GM19467 (cell line): ENCODE measurements at regions not wholly inside any gene's neighbourhood (a gene's known extent, or its start where the extent isn't known, plus 50 kb on each side); places are given as distances from the start of the nearest gene placed in this dataset.
"Not testable (repeated sequence)": the region's sequence is repeated elsewhere in the genome, so short reads cannot be mapped to it uniquely, and the experiment has no call there.

ENCODE experiments used
- ATAC-seq: cut with Tn5 transposase; IDR thresholded peaks from one replicate; pipeline ENCODE4 v1.9.1; 2021; ENCODE audit warnings: mild to moderate bottlenecking, moderate library complexity; ENCODE audit not compliant: unreplicated experiment

DNA sequence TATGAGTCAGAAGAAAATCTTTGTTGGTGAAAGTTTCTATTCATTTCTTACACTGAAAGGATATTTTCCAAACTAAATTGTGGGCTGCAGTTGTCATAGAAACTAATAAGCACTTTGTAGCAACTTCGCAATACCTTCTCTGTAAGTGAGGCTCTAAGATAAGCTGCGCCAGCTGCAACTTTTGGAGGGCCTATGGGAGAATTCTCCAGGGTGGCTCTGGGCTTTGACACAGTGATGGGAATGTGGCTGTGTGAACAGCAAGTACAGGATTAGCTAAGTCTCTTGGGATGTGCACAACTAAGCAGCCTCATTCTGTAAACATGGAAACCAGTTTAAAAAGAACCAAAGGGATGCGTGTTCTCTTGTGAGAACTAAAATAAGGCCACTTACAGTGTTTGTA lies 124.6 kb upstream of the SGO1 start:
- no peak for ATAC-seq

DNA sequence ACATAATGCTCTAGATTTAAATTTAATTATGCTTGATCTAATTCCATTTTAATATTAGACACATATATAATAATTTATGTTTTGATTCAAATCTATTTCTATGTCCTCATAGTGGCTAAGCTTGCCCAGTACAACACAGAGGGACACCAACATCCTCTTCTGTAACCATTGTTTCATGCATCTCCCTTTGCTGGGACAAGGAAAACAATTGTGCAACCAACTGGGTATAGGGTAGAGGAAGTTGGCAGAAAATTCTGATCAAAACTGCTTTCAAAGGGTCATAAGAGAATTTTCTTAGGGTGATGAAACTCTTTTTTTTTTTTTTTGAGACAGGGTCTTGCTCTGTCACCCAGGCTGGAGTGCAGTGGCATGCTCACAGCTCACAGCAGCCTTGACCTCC lies 121.4 kb upstream of the SGO1 start:
- no peak for ATAC-seq

DNA sequence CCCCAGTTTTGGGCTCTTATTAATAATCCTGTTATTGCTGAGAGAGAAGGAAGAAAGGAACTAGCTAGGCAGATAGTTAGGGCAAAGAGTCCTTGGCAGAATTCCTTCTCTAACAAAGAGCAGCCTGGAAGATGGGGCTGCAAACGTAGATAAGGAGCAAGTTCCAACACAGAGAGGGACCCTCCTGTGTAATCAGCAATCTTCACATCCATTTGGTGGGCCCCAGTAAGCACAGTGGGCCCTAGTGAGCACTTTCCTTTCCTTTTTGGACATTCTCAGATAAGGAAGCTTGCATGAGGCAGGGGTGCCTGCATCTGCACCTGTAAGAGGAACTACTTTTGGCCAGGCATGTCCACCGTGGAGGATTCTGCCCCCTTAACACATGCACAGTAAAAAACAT lies 119.6 kb upstream of the SGO1 start:
- ATAC-seq = no peak

DNA sequence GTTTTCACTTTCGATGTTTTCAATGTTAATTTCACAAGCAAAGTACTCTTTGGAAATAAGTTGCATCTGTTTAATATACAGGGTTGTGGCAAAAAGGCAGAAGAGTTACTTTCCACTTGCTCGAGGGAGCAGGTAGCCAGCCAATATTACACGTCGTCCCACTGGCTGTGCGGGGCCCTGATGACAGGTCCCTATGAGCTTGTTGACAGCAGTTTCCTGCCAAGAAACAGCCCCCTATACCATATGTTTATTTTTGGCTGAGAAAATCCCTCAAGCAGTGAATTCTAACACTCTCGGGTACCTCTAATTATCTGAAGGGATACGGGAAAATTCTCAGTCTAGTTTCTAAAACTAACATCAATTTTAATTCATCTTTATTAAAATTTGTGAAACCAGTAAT lies 116.8 kb upstream of the SGO1 start:
- no peak for ATAC-seq

DNA sequence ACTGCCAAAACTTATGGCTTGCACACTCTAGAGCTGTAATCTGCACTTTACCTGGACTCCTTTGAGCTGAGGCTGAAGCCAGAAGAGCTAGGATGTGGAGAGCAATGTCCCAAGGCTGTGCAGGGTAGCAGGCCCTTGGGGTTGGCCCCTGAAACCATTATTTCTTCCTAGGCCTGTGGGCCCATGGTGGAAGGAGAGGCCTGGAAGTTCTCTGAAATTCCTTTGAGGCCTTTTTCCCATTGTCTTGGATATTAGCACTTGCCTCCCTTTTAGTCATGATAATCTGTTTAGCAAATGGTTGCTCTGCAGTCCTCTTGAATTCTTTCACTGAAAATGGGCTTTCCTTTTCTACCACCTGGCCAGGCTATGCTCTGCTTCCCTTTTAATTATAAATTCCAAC lies 102.0 kb upstream of the SGO1 start:
- ATAC-seq = no peak

DNA sequence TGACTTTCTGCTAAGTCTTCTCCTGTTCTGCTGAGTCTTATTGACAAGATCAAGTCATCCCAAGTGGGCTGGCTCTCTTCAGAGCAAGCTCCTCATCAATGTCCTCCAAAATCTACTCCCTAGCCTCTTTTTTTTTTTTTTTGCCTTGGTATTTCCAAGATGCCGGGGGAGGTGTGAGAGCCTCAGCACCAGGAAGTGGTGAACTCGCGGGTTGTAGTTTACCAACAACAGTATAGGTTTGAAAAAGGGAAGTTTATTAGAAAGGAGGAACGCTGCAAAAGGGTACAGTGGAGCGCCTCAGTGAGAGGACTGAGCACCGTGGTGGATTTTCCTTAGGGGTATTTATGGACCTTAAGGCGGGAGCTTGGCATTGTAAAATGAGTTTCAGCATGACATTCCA lies 94.3 kb upstream of the SGO1 start:
- ATAC-seq = no peak

DNA sequence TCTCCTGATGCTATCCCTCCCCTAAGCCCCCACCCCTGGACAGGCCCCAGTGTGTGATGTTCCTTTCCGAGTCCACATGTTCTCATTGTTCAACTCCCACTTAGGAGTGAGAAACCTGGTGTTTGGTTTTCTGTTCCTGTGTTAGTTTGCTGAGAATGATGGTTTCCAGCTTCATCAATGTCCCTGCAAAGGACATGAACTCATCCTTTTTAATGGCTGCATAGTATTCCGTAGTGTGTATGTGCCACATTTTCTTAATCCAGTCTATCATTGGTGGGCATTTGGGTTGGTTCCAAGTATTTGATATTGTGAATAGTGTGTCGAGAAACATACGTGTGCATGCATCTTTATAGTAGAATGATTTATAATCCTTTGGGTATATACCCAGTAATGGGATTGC lies 80.0 kb upstream of the SGO1 start:
- ATAC-seq = not testable (repeated sequence)

DNA sequence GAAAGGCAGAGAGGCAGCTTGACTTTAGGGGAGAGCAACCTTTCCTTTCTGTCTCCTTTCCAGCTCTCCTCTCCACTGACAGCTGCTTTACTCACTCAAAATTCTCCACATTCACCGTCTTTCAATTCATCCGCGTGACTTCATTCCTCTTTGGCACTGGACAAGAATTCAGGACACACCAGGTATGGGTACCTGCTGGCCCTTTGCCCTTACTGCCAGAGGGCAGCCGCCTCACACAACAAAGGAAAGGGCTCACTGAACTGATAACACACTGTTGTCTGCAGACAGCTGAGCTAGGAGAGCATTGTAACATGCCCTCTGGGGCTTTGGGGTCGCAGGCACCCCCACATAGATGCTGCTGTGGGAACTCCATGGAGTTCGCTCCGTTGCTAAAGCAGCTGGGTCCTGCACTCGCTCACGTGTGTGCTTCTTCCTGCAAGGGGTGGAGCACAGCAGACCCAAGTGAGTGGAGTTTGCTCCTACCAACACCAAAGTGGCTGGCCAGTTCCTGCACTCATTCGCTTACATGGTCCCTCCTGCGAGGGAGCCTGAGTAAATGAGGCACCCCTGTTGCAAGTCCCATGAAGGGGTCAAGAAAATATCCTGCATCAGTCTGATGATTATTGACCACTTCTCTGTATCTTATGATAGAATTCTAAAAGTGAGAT lies 79.0 kb upstream of the SGO1 start:
- no peak for ATAC-seq

DNA sequence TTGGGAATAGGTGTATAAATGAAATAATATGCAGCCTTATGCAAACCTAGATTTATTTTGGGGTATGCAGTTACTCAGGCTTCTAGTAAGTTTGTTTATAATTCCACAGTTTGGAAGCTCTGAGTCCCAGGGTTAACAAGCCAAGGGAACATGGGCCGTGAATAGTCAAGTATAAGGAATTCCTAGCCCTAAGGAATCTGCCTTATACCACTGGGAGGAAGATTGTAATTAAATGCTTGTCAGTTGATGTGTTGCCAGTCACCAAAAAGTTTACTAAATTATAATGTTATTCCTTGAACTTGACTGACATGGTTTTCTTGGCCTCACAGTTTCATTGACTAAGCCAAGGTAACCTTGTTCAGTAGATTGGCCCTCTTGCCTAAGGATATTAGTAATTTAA lies 72.4 kb upstream of the SGO1 start:
- ATAC-seq = no peak

DNA sequence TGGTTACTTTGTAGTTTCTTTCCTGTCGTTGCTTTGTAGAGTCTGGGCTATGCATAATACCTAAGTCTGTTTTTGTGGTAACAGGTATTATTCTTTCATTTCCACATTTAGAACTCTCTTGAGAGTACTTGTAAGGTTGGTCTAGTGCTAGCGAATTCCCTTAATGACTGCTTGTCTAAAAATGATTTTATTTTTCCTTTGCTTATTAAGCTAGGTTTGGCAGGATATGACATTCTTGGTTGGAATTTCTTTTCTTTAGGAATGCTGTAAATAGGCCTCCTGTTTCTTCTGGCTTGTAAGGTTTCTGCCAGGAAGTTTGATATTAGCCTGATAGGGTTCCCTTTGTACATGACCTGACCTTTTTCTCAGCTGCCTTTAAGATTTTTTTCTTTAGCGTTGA lies 70.1 kb upstream of the SGO1 start:
- ATAC-seq = peak; percentile 76

DNA sequence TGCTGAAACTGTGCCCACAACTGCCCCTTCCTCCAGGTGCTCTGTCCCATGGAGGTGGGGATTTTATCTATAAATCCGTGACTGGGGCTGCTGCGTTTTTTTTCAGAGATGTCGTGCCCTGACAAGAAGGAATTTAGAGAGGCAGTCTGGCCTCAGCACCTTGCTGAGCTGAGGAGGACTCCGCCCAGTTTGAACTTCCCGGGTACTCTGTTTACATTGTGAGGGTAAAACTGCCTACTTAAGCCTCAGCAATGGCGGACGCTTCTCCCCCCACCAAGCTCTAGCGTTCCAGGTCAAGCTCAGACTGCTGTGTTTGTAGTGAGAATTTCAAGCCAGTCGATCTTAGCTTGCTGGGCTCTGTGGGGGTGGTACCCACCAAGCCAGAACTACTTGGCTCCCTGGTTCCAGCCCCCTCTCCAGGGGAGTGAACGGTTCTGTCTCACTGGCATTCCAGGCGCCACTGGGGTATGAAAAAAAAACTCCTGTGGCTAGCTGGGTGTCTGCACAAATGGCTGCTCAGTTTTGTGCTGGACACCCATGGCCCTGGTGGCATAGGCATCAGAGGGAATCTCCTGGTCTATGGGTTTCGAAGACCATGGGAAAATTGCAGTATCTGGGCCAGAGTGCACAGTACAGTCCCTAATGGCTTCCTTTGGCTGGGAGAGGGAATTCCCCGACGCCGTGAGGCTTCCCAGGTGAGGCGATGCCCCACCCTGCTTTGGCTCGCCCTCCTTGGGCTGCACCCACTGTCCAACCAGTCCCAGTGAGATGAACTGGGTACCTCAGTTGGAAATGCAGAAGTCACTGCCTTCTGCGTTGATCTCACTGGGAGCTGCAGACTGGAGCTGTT lies 68.5 kb upstream of the SGO1 start:
- ATAC-seq = no peak

DNA sequence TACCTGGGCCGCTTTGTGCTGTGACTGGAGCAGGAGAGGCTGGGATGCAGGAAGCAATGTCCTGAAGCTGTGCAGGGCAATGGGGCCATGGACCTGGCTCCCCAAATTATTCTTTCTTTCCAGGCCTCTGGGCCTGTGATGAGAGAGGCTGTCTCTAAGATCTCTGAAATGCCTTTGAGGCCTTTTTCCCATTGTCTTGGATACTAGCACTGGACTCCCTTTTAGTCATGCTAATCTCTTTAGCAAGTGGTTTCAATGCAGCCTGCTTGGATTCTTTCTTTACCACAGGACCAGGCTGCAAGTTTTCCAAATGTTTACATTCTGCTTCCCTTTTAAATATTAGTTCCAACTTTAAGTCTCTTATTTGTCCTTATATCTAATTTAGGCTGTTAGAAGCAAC lies 64.8 kb upstream of the SGO1 start:
- no peak for ATAC-seq

DNA sequence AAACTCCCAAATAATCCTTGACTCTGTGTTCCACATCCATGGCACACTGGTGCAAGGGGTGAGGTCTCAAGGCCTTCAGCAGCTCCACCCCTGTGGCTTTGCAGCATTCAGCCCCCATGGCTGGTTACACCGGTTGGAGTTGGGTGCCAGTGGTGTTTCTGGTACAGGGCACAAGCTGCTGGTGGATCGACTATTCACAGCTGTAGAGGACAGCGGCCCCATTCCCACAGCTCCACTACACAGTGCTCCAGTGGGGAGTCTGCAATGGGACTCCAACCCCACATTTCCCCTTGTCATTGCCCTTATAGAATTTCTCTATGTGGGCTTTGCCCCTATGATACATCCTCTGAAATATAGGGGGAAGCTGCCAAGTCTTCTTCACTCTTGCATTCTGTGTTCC lies 64.3 kb upstream of the SGO1 start:
- ATAC-seq = no peak

DNA sequence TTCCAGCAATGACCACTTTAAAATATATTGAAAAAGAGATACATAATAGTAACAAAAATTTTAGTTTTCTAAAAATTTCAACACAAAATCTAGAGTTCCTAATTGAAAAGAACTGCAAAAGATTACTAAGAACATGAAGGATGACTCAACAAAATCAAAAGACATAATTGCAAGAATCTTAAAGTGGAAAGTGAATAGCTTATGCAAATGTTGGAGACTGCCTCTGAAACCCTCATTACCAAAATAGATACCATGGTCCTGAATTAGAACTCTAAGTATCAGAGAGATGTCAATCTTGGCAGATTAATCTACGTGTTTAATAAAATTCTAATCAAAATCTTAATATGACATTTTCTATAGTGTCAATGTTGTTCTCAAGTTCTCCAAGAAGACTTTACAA lies 60.7 kb upstream of the SGO1 start:
- ATAC-seq = no peak

DNA sequence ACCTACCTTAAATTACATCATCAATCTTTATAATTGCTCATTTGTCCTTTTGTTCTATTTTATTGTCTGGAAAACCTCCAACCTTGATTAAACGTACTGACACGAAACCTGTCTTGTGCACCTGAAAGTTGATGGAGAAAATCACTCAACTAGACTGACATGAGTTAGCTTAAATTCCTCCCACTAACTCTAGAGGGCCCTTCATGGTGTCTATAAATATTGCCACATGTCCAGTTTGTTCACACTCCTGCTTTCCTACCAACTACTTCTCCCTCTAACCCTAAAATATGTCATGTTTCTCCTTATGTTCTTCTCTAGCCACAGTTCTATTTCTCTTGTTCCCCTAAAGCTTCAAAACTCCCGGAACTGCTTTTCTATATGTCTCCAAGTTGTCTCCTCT lies 59.8 kb upstream of the SGO1 start:
- no peak for ATAC-seq

DNA sequence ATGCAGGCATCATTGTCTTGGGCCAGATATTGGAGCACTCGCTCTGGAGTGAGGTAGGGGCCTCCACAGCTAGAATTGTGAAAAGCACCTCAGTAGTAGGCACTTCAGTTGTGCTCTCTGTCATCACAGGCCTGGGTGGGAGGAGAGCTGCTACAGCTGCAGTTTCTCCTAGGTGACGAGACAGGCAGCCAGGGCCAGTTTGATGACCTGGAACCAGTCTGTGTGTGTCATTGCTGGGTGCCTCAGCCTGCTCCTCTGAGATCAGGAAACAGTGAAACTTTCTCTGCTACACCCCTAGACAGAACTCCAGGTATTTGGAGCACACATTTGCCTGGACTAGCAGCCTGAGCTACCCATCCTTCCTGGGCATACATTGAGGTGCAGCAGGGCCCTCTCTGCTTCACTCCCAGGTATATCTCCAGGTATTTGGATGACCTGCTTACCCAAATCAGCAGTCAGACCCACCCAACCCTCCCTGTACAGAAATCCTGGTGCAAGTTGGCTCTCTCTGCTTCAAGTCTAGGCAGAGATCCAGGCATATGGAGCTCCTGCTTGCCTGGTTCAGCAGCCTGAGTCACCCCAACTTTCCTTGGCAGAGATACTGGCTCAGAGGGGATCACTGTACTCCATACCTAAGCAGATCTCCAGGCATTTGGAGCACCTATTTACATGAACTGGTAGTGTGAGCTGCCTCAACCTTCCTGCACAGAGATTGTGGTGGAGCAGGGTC lies 54.3 kb upstream of the SGO1 start:
- ATAC-seq = no peak

DNA sequence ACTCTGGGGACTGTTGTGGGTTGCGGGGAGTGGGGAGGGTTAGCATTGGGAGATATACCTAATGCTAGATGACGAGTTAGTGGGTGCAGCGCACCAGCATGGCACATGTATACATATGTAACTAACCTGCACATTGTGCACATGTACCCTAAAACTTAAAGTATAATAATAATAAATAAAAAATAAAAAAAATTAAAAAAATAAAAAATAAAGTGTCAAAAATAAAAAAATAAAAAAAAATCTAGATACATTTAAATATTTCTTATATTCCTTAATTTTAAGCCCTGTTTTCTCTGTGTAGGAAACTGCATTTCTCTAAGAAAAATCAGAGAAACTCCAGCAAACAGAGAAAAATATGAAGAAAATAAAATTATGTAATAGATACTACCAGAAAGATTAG lies 52.2 kb upstream of the SGO1 start:
- ATAC-seq = not testable (repeated sequence)

DNA sequence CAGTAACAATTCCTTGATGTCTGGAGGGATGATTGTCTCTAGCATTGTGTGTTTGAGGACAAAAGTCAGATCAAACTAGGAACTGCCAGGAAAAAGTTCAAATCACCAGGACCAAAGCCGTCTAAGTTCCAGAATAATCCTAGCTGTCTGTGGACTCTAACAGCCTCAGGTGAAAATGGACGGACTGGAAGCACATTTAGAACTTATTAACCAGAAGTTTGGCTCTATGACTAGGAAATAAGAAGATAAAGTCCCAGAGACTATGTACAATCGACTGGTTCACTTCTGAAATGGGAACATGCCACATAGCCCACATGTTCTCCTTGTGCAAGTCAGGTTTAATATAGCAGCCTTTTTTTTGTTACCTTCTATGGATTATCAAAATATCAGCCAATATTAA lies 50.6 kb upstream of the SGO1 start:
- no peak for ATAC-seq
